Lower lobe of right lung (tissue), 2 donors: ENCODE measurements at regions not wholly inside any gene's neighbourhood (a gene's known extent, or its start where the extent isn't known, plus 50 kb on each side); places are given as distances from the start of the nearest gene placed in this dataset.

ENCODE experiments used
- ATAC-seq, 2 donors: fragments of 200-7000 bp; cut with Tn5 transposase; one replicate each; pipeline ENCODE4 v1.9.1; 2020 to 2022; ENCODE audit warnings: mild to moderate bottlenecking in 2 of 2, moderate library complexity in 2 of 2
- DNase-seq: peaks from one replicate; pipeline ENCODE4 v3.0.0-alpha.2; 2020
- H3K27ac ChIP-seq: fragments of 200-600 bp; one replicate; pipeline ENCODE4 v1.8.0; 2022
- H3K27me3 ChIP-seq: fragments of 200-600 bp; one replicate; pipeline ENCODE4 v1.8.0; 2022; ENCODE audit warnings: low read depth
- H3K36me3 ChIP-seq: fragments of 200-600 bp; one replicate; pipeline ENCODE4 v1.8.0; 2022; ENCODE audit warnings: mild to moderate bottlenecking
- H3K4me1 ChIP-seq: fragments of 200-600 bp; one replicate; pipeline ENCODE4 v1.8.0; 2022
- H3K4me3 ChIP-seq: fragments of 200-600 bp; one replicate; pipeline ENCODE4 v1.8.0; 2022; ENCODE audit warnings: mild to moderate bottlenecking
- H3K9me3 ChIP-seq: fragments of 200-600 bp; one replicate; pipeline ENCODE4 v1.8.0; 2022
- intact Hi-C: fragments of 100-400 bp; cut with DNase I; formaldehyde crosslinking; loops from one replicate; pipeline ENCODE4 v1.11.0; 2022
- TF ChIP-seq, protein P1 (sequence below): fragments of 200-600 bp; IDR thresholded peaks from one replicate; pipeline ENCODE4 v1.8.0; 2022; ENCODE audit warnings: antibody characterized with exemption, mild to moderate bottlenecking
- donor health status: DM: no; HTN: yes; CAD: no; lungs with severe emphysema.

DNA sequence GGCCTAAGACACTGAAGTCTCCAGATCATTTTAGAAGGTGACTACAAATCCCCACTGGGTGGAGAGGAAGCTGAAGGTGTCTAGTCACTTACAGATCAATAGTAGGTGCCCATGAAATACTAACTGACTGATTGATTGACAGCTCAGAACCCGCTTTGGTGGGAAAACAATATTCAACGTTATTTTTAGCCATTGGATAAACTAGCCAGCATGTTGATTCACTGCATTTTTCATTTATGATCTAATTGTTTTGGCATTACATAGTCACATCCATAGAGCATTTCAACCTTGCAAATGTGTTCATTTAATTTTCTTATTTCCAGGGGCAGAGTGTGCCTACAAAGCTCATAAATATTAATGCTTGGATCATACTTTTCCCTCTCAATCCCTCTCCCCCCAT is 162.3 kb downstream of the MREG start:
- DNase-seq (no peak), ATAC-seq (no peak)
- Histone ChIP-seq H3K9me3 (peaks cover 8% of the 10 kb centered on the region), H3K4me1 (peaks cover 6% of the 10 kb centered on the region), H3K4me3 (no peak overlapping the region), H3K36me3 (no peaks in the 10 kb centered on the region), H3K27me3 (no peaks in the 10 kb centered on the region), H3K27ac (no peak overlapping the region)
- TF ChIP-seq, protein P1, sequence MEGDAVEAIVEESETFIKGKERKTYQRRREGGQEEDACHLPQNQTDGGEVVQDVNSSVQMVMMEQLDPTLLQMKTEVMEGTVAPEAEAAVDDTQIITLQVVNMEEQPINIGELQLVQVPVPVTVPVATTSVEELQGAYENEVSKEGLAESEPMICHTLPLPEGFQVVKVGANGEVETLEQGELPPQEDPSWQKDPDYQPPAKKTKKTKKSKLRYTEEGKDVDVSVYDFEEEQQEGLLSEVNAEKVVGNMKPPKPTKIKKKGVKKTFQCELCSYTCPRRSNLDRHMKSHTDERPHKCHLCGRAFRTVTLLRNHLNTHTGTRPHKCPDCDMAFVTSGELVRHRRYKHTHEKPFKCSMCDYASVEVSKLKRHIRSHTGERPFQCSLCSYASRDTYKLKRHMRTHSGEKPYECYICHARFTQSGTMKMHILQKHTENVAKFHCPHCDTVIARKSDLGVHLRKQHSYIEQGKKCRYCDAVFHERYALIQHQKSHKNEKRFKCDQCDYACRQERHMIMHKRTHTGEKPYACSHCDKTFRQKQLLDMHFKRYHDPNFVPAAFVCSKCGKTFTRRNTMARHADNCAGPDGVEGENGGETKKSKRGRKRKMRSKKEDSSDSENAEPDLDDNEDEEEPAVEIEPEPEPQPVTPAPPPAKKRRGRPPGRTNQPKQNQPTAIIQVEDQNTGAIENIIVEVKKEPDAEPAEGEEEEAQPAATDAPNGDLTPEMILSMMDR = no peak
- intact Hi-C loops = no loop called here

DNA sequence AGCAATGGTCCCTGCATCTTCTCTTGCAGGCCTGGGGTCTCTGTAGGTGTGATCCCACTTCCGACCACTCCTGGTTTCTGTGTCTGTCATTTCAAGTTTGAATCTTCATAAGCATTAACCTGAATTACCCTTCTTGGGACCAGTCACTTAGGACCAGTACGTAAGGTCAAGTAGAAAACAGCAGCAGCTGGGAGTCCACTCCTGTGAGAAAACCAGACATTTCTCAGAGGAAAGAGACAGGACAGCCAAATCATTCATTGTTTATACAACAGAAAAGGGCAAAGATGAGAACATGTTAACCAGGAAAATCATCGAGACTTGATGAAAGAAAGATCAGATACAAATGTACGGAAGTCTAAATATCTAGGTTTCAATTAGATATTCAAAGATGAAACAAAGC is 163.0 kb downstream of the MREG start:
- TF ChIP-seq, protein P1 = no peak
- Histone ChIP-seq H3K27me3 (no peaks in the 10 kb centered on the region), H3K4me3 (no peak overlapping the region), H3K27ac (no peak overlapping the region), H3K9me3 (peaks cover 8% of the 10 kb centered on the region), H3K4me1 (peaks cover 6% of the 10 kb centered on the region), H3K36me3 (no peaks in the 10 kb centered on the region)
- no peak for DNase-seq
- no peak for ATAC-seq
- intact Hi-C loops = no loop called here

DNA sequence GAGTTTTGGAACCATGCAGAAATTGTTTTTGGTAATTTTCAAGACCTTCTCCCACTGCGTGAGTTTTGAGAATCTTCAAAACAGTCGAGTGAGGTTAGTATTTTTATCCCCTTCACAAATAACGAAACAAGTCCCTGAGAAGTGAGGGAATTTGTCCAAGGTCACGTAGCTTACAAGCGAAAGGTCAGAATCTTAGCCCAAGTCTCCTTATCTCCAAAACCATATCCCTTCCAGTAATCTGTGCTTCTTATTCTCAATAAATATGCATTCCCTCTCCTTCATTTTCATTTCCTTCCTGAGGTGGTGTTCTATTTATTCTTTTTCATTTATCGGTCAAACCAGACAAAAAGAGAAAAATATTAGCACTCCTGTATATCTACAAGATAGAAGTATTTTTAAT is 163.6 kb downstream of the MREG start:
- H3K27me3 ChIP-seq = no peaks in the 10 kb centered on the region
- intact Hi-C loops = no loop called here
- no peak overlapping the region for H3K4me3 ChIP-seq
- peaks cover 8% of the 10 kb centered on the region for H3K9me3 ChIP-seq
- DNase-seq (no peak), ATAC-seq (no peak)
- peaks cover 6% of the 10 kb centered on the region for H3K4me1 ChIP-seq
- TF ChIP-seq, protein P1 = no peak
- no peak overlapping the region for H3K27ac ChIP-seq
- no peaks in the 10 kb centered on the region for H3K36me3 ChIP-seq

DNA sequence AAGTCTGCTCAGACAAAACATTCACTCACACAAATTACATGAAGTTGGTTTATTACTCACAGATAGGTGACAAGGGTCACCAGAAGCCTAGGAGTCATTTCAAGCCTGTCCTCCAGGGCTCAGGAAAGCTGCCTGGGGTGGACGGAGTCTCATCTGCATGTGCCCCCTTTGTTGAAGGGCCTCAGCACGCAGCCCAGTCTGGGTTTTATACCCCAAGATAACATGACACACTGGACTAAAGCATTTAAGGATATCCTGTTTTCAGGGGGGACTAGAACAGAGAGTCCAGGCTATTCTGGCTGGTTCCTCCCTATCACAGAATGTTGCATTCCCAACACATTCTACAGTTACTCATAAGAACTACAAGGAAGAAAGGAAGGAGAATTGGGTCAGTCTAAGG is 164.7 kb downstream of the MREG start:
- DNase-seq (no peak), ATAC-seq (no peak)
- H3K27ac ChIP-seq = no peak overlapping the region
- H3K9me3 ChIP-seq = peaks cover 5% of the 10 kb centered on the region
- intact Hi-C loops = no loop called here
- H3K36me3 ChIP-seq = no peaks in the 10 kb centered on the region
- H3K4me1 ChIP-seq = peaks cover 6% of the 10 kb centered on the region
- no peaks in the 10 kb centered on the region for H3K27me3 ChIP-seq
- no peak overlapping the region for H3K4me3 ChIP-seq
- TF ChIP-seq, protein P1 = no peak

DNA sequence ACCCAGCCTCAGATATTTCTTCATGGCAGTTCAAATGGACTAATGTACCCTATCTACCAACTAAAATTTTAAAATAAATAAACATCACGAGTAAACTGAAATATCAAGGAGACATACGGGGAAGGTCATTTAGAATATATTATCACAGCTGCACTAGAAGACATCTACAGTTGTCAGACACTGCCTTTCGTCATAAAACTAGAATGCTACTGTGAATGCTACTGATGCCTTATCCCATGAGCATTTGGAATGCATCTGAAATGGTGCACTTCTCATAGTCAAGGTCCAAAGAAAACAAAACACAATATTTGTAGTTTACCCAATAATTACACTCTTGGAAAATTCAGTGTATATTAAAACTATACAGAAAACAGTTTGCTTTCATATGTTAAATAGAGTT is 165.2 kb downstream of the MREG start:
- TF ChIP-seq, protein P1 = no peak
- H3K27ac ChIP-seq = no peak overlapping the region
- intact Hi-C loops = no loop called here
- DNase-seq (no peak), ATAC-seq (no peak)
- H3K9me3 ChIP-seq = no peaks in the 10 kb centered on the region
- peaks cover 6% of the 10 kb centered on the region for H3K4me1 ChIP-seq
- no peaks in the 10 kb centered on the region for H3K27me3 ChIP-seq
- H3K4me3 ChIP-seq = no peak overlapping the region
- H3K36me3 ChIP-seq = no peaks in the 10 kb centered on the region

DNA sequence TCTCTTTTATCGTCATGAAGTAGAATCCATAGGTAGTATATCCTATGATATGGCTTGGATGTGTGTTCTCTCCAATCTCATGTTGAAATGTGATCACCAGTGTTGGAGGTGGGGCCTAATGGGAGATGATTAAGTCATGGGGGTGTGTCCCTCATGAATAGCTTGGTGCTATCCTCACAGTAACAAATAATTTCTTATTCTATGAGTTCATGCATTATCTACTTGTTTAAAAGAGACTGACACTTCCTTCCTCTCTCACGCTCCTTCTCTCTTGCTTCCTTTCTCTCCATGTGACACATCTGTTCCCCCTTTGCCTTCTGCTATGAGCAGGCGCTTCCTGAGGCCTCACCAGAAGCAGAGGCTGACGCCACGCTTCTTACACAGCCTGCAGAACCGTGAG is 165.6 kb downstream of the MREG start:
- no peaks in the 10 kb centered on the region for H3K27me3 ChIP-seq
- H3K4me3 ChIP-seq = no peak overlapping the region
- no peaks in the 10 kb centered on the region for H3K36me3 ChIP-seq
- no peak overlapping the region for H3K27ac ChIP-seq
- TF ChIP-seq, protein P1 = no peak
- peaks cover 6% of the 10 kb centered on the region for H3K4me1 ChIP-seq
- intact Hi-C loops = no loop called here
- ATAC-seq (no peak), DNase-seq (no peak)
- H3K9me3 ChIP-seq = no peaks in the 10 kb centered on the region
